Astrocyte of the cerebellum (primary cell): ENCODE measurements at regions not wholly inside any gene's neighbourhood (a gene's known extent, or its start where the extent isn't known, plus 50 kb on each side); places are given as distances from the start of the nearest gene placed in this dataset.

Experiments
- DNase-seq: peaks from one replicate; pipeline ENCODE4 v3.0.0-alpha.2; 2011; ENCODE audit warnings: low read depth
- H3K4me3 ChIP-seq: 2 replicates; pipeline ENCODE4 v1.5.1; 2011; ENCODE audit warnings: mild to moderate bottlenecking, low read depth, low read length, moderate library complexity
- CTCF ChIP-seq: IDR thresholded peaks from 2 replicates; pipeline ENCODE4 v1.5.1; 2012; ENCODE audit warnings: low read length, low read depth, moderate library complexity, mild to moderate bottlenecking; ENCODE audit errors: missing control alignments
- in situ Hi-C: cut with HindIII; loops from 2 replicates; pipeline ENCODE4 v1.10.0; 2017; ENCODE audit warnings: low sequenced_read_pairs

DNA sequence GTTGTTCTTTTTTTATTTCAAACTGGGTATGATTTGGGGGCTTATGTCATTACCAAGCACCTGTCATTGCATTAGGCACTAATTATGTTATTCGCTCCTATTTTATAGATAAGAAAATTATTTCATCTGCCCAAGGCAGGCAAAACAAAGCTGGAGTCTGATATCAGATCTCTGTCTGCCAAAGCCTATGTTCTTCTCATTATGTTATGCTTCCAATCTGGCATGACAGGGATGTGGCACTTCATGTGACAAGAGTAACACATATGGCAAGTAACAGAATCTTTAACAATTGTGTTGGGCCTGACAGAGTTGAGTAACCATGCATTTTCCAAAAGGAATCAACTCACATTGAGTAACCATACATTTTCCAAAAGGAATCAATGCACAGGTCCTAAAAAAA, 61.2 kb upstream of the TOM1L1 start:
- in situ Hi-C loops, result no loop called here
- TF ChIP-seq CTCF, result no peak
- H3K4me3 ChIP-seq, result no peak overlapping the region
- no peak for DNase-seq

GRCh38 chr17:54840885-54841591, 59.6 kb upstream of the TOM1L1 start:
- DNase-seq, result no peak
- H3K4me3 ChIP-seq, result no peak overlapping the region
- no peak for TF ChIP-seq CTCF
- in situ Hi-C loops, result no loop called here

DNA sequence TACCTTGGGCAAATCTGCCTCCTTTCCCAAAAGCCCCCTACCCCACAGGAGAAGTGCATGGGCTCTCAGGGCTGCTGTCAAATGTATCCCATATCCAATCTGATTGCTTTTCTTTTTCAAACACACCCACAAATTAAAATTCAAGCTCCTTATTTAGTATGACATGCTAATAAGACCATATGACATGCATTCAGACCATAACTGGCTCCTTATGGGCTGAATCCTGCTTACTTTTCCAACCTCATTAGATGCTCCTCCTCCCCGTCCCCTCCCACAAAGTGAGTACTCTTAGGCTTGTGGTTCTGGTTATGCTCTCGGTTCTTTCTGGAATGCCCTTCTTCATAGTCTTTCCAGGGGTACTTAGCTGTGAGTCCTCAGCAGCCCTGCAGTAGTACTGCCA, 59.0 kb upstream of the TOM1L1 start:
- no peak for DNase-seq
- TF ChIP-seq CTCF, result no peak
- in situ Hi-C loops, result no loop called here
- H3K4me3 ChIP-seq, result no peak overlapping the region

- no peak for DNase-seq
- no peak for TF ChIP-seq CTCF
- in situ Hi-C loops, result no loop called here
- H3K4me3 ChIP-seq, result no peak overlapping the region
These were observed 56.4 kb upstream of the TOM1L1 start for GRCh38 chr17:54844233-54844632.

DNA sequence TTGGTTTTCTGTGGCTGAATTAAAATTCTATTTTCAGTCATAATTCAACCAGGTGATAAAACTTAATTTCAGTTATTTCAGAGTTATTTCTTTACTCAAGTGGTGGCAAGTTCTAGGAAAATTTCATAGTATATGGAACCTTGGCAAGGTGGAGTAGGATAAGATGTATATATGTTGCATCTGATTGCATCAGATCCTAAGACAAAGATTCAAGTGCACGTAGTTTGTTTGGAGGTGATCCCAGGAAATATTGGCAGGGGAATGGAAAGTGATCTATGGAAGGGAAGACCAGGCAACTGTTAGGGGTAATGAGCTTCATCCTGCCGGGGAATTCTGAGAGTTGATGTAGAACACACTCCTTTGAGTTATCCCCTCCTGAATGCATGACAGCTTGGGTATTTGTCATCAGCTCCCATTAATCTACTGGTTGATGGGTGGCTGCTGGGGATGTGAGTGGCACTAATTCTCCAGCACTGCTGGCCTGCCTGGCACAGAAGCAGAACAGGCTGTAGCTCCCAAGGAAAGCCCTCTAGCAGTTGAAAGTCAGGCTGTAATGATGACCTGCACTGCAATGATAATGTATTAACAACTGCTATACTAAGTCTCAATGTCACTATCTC, 52.2 kb upstream of the TOM1L1 start:
- in situ Hi-C loops, result no loop called here
- DNase-seq, result no peak
- no peak overlapping the region for H3K4me3 ChIP-seq
- no peak for TF ChIP-seq CTCF

GRCh38 chr17:54849660-54850059, 51.0 kb upstream of the TOM1L1 start:
- DNase-seq, result no peak
- in situ Hi-C loops, result no loop called here
- H3K4me3 ChIP-seq, result no peak overlapping the region
- TF ChIP-seq CTCF, result no peak
